ENCODE measurements at regions not wholly inside any gene's neighbourhood (a gene's known extent, or its start where the extent isn't known, plus 50 kb on each side); places are given as distances from the start of the nearest gene placed in this dataset.
"Not testable (repeated sequence)": the region's sequence is repeated elsewhere in the genome, so short reads cannot be mapped to it uniquely, and the experiment has no call there.

GRCh38 chr14:87615047-87615446 lies 377.9 kb downstream of the GALC start:
- H3K36me3 ChIP-seq (ENCODE audit: insufficient read depth, low read length) = no peaks in the 10 kb centered on the region
- H2AFZ ChIP-seq (ENCODE audit: low read depth, low read length) = no peak overlapping the region
- no peaks in the 10 kb centered on the region for H3K4me1 ChIP-seq (ENCODE audit: insufficient read depth, low read length)
- H3K9me3 ChIP-seq (ENCODE audit: insufficient read depth, low read length, severe bottlenecking) = no peaks in the 10 kb centered on the region
- TF ChIP-seq CTCF (IDR thresholded peaks at IDR 0.05; ENCODE audit: borderline replicate concordance, extremely low read depth, low read length, poor library complexity, severe bottlenecking) (no peak), EZH2 (IDR thresholded peaks at IDR 0.05; ENCODE audit: borderline replicate concordance, low read depth, low read length, severe bottlenecking) (no peak)
- DNase-seq = no peak
- no peak for ATAC-seq (ENCODE audit: insufficient read depth, low read depth)
- no peaks in the 10 kb centered on the region for H3K79me2 ChIP-seq (ENCODE audit: insufficient read depth, low read length)
- H3K27me3 ChIP-seq (ENCODE audit: insufficient read depth, low read length, poor library complexity) = no peaks in the 10 kb centered on the region
- H3K27ac ChIP-seq (ENCODE audit: low read length) = no peak overlapping the region
- no peaks in the 10 kb centered on the region for H4K20me1 ChIP-seq (ENCODE audit: insufficient read depth, low read length)
- H3K9ac ChIP-seq (ENCODE audit: low read depth, low read length) = no peak overlapping the region
- H3K4me2 ChIP-seq (ENCODE audit: insufficient read depth, low read length) = no peak overlapping the region
- H3K4me3 ChIP-seq (ENCODE audit: low read depth in 1 of 2, low read length in 2 of 2) = no peak overlapping the region

GRCh38 chr14:87613881-87614280 lies 379.1 kb downstream of the GALC start:
- H2AFZ ChIP-seq (ENCODE audit: low read depth, low read length) = no peak overlapping the region
- H3K4me1 ChIP-seq (ENCODE audit: insufficient read depth, low read length) = no peaks in the 10 kb centered on the region
- H3K79me2 ChIP-seq (ENCODE audit: insufficient read depth, low read length) = no peaks in the 10 kb centered on the region
- no peak overlapping the region for H3K4me2 ChIP-seq (ENCODE audit: insufficient read depth, low read length)
- no peaks in the 10 kb centered on the region for H3K9me3 ChIP-seq (ENCODE audit: insufficient read depth, low read length, severe bottlenecking)
- H3K27ac ChIP-seq (ENCODE audit: low read length) = no peak overlapping the region
- H4K20me1 ChIP-seq (ENCODE audit: insufficient read depth, low read length) = no peaks in the 10 kb centered on the region
- no peak overlapping the region for H3K4me3 ChIP-seq (ENCODE audit: low read depth in 1 of 2, low read length in 2 of 2)
- ATAC-seq (ENCODE audit: insufficient read depth, low read depth) (no peak), DNase-seq (no peak)
- TF ChIP-seq EZH2 (IDR thresholded peaks at IDR 0.05; ENCODE audit: borderline replicate concordance, low read depth, low read length, severe bottlenecking) (no peak), CTCF (IDR thresholded peaks at IDR 0.05; ENCODE audit: borderline replicate concordance, extremely low read depth, low read length, poor library complexity, severe bottlenecking) (no peak)
- H3K27me3 ChIP-seq (ENCODE audit: insufficient read depth, low read length, poor library complexity) = no peaks in the 10 kb centered on the region
- no peak overlapping the region for H3K9ac ChIP-seq (ENCODE audit: low read depth, low read length)
- H3K36me3 ChIP-seq (ENCODE audit: insufficient read depth, low read length) = no peaks in the 10 kb centered on the region

- H3K4me2 ChIP-seq (ENCODE audit: insufficient read depth, low read length) = not testable (repeated sequence)
Observed at GRCh38 chr14:87607056-87607455, 385.9 kb downstream of the GALC start.

GRCh38 chr14:87601036-87601435 lies 391.9 kb downstream of the GALC start:
- Histone ChIP-seq H3K4me3 (ENCODE audit: low read depth in 1 of 2, low read length in 2 of 2) (no peak overlapping the region), H2AFZ (ENCODE audit: low read depth, low read length) (no peak overlapping the region), H3K4me2 (ENCODE audit: insufficient read depth, low read length) (no peak overlapping the region), H3K36me3 (ENCODE audit: insufficient read depth, low read length) (no peaks in the 10 kb centered on the region), H3K9me3 (ENCODE audit: insufficient read depth, low read length, severe bottlenecking) (peaks cover 6% of the 10 kb centered on the region), H4K20me1 (ENCODE audit: insufficient read depth, low read length) (no peaks in the 10 kb centered on the region), H3K4me1 (ENCODE audit: insufficient read depth, low read length) (no peaks in the 10 kb centered on the region), H3K27me3 (ENCODE audit: insufficient read depth, low read length, poor library complexity) (no peaks in the 10 kb centered on the region), H3K9ac (ENCODE audit: low read depth, low read length) (no peak overlapping the region), H3K79me2 (ENCODE audit: insufficient read depth, low read length) (no peaks in the 10 kb centered on the region), H3K27ac (ENCODE audit: low read length) (no peak overlapping the region)
- TF ChIP-seq CTCF (IDR thresholded peaks at IDR 0.05; ENCODE audit: borderline replicate concordance, extremely low read depth, low read length, poor library complexity, severe bottlenecking) = no peak
- no peak for TF ChIP-seq EZH2 (IDR thresholded peaks at IDR 0.05; ENCODE audit: borderline replicate concordance, low read depth, low read length, severe bottlenecking)
- DNase-seq = no peak
- no peak for ATAC-seq (ENCODE audit: insufficient read depth, low read depth)

More at GRCh38 chr14:87607056-87607455, 385.9 kb downstream of the GALC start:
- not testable (repeated sequence) for ATAC-seq (ENCODE audit: insufficient read depth, low read depth); H3K79me2 ChIP-seq (ENCODE audit: insufficient read depth, low read length); H3K27ac ChIP-seq (ENCODE audit: low read length); DNase-seq; H3K27me3 ChIP-seq (ENCODE audit: insufficient read depth, low read length, poor library complexity); H2AFZ ChIP-seq (ENCODE audit: low read depth, low read length); H3K36me3 ChIP-seq (ENCODE audit: insufficient read depth, low read length); H3K4me3 ChIP-seq (ENCODE audit: low read depth in 1 of 2, low read length in 2 of 2); H4K20me1 ChIP-seq (ENCODE audit: insufficient read depth, low read length); H3K4me1 ChIP-seq (ENCODE audit: insufficient read depth, low read length); H3K9ac ChIP-seq (ENCODE audit: low read depth, low read length); H3K9me3 ChIP-seq (ENCODE audit: insufficient read depth, low read length, severe bottlenecking)
